ENCODE measurements at regions not wholly inside any gene's neighbourhood (a gene's known extent, or its start where the extent isn't known, plus 50 kb on each side); places are given as distances from the start of the nearest gene placed in this dataset.

DNA sequence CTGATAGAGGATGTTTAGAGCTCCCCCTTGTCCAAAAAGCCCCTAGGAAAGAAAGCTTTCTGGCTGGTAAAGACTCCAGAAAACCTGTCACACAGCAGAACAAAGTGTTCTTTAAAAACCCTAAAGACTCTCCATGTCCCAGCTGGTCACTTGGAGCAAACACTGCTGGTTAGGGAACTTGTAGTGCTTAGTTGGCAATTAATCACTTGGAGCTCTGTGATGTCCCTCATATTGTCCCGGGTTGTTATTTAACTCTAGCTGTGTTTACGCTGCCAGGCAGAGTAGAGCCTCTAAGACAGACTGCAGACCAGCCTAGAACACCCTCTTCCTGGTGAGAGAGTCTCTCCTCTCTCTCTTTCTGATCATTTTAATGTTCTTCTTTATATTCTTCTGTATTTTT lies 267.3 kb downstream of the BCOR start:
- Histone ChIP-seq H3K27me3 (ENCODE audit: insufficient read depth, low read length) (no peaks in the 10 kb centered on the region), H4K20me1 (ENCODE audit: insufficient read depth) (no peaks in the 10 kb centered on the region), H3K79me2 (ENCODE audit: insufficient read depth, low read length) (no peaks in the 10 kb centered on the region), H3K9me3 (ENCODE audit: control insufficient read depth in 1 of 2, insufficient read depth in 1 of 2, low read depth in 1 of 2, low read length in 2 of 2) (no peaks in the 10 kb centered on the region), H3K9ac (ENCODE audit: low read length) (no peak overlapping the region), H3K4me1 (ENCODE audit: control insufficient read depth in 1 of 2, insufficient read depth in 2 of 2, low read length in 2 of 2) (no peaks in the 10 kb centered on the region), H3K27ac (ENCODE audit: low read depth, low read length) (no peak overlapping the region), H3K4me2 (ENCODE audit: low read length) (no peak overlapping the region), H3K36me3 (ENCODE audit: control insufficient read depth in 1 of 2, insufficient read depth in 2 of 2, low read length in 2 of 2) (no peaks in the 10 kb centered on the region), H3K9me2 (ENCODE audit: insufficient read depth) (no peaks in the 10 kb centered on the region), H3K4me3 (replicated peaks in 1 of 2; ENCODE audit: low read depth in 1 of 2, low read length in 2 of 2) (no peak overlapping the region), H2AFZ (ENCODE audit: low read depth, low read length, poor library complexity, severe bottlenecking) (no peak overlapping the region)
- ChIA-PET CTCF (no interaction called here), RAD21 (ENCODE audit: low non-redundant PET in 1 of 2, low total read pairs in 2 of 2, uncharacterized antibody in 2 of 2, unreplicated experiment in 2 of 2) (no interaction called here), POLR2A (no interaction called here)
- intact Hi-C loops (cut with micrococcal nuclease), result no loop called here
- ATAC-seq, result no peak
- no peak for DNase-seq (ENCODE audit: low read depth, low spot score)
- TF ChIP-seq SRF (IDR thresholded peaks at IDR 0.05; ENCODE audit: low read depth) (no peak), SIN3A (IDR thresholded peaks at IDR 0.05; ENCODE audit: low read depth) (no peak), EGR1 (IDR thresholded peaks at IDR 0.05; ENCODE audit: low read depth) (no peak), CEBPB (IDR thresholded peaks at IDR 0.05; ENCODE audit: low read depth) (no peak), ZFX (IDR thresholded peaks at IDR 0.05) (no peak), JUND (IDR thresholded peaks at IDR 0.05) (no peak), ELF1 (IDR thresholded peaks at IDR 0.05; ENCODE audit: borderline replicate concordance, low read depth) (no peak), YY1 (IDR thresholded peaks at IDR 0.05; ENCODE audit: extremely low read depth, insufficient replicate concordance, low read depth, low read length) (no peak), FOSL1 (IDR thresholded peaks at IDR 0.05; ENCODE audit: low read depth) (no peak), ATF3 (IDR thresholded peaks at IDR 0.05) (no peak), POLR2AphosphoS5 (IDR thresholded peaks at IDR 0.05; ENCODE audit: low read depth, low read length) (no peak), SP1 (IDR thresholded peaks at IDR 0.05; ENCODE audit: low read depth) (no peak), CBX3 (IDR thresholded peaks at IDR 0.05; ENCODE audit: low read depth) (no peak), POLR2A (IDR thresholded peaks at IDR 0.05; ENCODE audit: borderline replicate concordance, extremely low read depth, insufficient read depth, insufficient read length) (no peak), CTCF (IDR thresholded peaks at IDR 0.05 in 2 of 3, conservative IDR thresholded peaks at IDR 0.05 in 1 of 3; ENCODE audit: borderline replicate concordance in 1 of 3, insufficient read depth in 1 of 3, low read depth in 2 of 3, low read length in 2 of 3) (no peak), ZNF274 (IDR thresholded peaks at IDR 0.05; ENCODE audit: low read depth, low read length) (no peak), TCF7L2 (IDR thresholded peaks at IDR 0.05; ENCODE audit: borderline replicate concordance, extremely low read depth, insufficient read depth, insufficient read length) (no peak)
- TF ChIP-seq, protein P1, sequence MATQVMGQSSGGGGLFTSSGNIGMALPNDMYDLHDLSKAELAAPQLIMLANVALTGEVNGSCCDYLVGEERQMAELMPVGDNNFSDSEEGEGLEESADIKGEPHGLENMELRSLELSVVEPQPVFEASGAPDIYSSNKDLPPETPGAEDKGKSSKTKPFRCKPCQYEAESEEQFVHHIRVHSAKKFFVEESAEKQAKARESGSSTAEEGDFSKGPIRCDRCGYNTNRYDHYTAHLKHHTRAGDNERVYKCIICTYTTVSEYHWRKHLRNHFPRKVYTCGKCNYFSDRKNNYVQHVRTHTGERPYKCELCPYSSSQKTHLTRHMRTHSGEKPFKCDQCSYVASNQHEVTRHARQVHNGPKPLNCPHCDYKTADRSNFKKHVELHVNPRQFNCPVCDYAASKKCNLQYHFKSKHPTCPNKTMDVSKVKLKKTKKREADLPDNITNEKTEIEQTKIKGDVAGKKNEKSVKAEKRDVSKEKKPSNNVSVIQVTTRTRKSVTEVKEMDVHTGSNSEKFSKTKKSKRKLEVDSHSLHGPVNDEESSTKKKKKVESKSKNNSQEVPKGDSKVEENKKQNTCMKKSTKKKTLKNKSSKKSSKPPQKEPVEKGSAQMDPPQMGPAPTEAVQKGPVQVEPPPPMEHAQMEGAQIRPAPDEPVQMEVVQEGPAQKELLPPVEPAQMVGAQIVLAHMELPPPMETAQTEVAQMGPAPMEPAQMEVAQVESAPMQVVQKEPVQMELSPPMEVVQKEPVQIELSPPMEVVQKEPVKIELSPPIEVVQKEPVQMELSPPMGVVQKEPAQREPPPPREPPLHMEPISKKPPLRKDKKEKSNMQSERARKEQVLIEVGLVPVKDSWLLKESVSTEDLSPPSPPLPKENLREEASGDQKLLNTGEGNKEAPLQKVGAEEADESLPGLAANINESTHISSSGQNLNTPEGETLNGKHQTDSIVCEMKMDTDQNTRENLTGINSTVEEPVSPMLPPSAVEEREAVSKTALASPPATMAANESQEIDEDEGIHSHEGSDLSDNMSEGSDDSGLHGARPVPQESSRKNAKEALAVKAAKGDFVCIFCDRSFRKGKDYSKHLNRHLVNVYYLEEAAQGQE (IDR thresholded peaks at IDR 0.05; ENCODE audit: low read depth), result no peak
- TF ChIP-seq, protein P2, sequence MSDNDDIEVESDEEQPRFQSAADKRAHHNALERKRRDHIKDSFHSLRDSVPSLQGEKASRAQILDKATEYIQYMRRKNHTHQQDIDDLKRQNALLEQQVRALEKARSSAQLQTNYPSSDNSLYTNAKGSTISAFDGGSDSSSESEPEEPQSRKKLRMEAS (IDR thresholded peaks at IDR 0.05), result no peak
- no TSS peak for BruUV-seq (replicated peaks)

Data from HCT116 (cell line).